Glutamatergic neuron (in vitro differentiated cells): ENCODE measurements at regions not wholly inside any gene's neighbourhood (a gene's known extent, or its start where the extent isn't known, plus 50 kb on each side); places are given as distances from the start of the nearest gene placed in this dataset.

ENCODE experiments used
- DNase-seq: peaks from one replicate; pipeline ENCODE4 v3.0.0; 2022
- H3K27ac Mint-ChIP-seq: one replicate; pipeline ENCODE4 v1.8.0; 2020; ENCODE audit warnings: mild to moderate bottlenecking, mixed read lengths, inconsistent platforms; ENCODE audit not compliant: unreplicated experiment
- H3K27me3 Mint-ChIP-seq: one replicate; pipeline ENCODE4 v1.8.0; 2020; ENCODE audit warnings: mild to moderate bottlenecking, moderate library complexity, mixed read lengths, inconsistent platforms; ENCODE audit not compliant: unreplicated experiment
- H3K36me3 Mint-ChIP-seq: one replicate; pipeline ENCODE4 v1.8.0; 2020; ENCODE audit warnings: mild to moderate bottlenecking, mixed read lengths, inconsistent platforms; ENCODE audit not compliant: unreplicated experiment
- H3K4me1 Mint-ChIP-seq: one replicate; pipeline ENCODE4 v1.8.0; 2020; ENCODE audit warnings: mild to moderate bottlenecking, low read depth, mixed read lengths, inconsistent platforms; ENCODE audit not compliant: unreplicated experiment
- H3K4me3 Mint-ChIP-seq: one replicate; pipeline ENCODE4 v1.8.0; 2020; ENCODE audit warnings: mild to moderate bottlenecking, mixed read lengths, inconsistent platforms; ENCODE audit not compliant: unreplicated experiment
- H3K9me3 Mint-ChIP-seq: one replicate; pipeline ENCODE4 v1.8.0; 2020; ENCODE audit warnings: mild to moderate bottlenecking, moderate library complexity, mixed read lengths, inconsistent platforms; ENCODE audit not compliant: unreplicated experiment
- TF ChIP-seq, protein P1 (sequence below): fragments of 200-600 bp; sonication (generic); IDR thresholded peaks from one replicate; pipeline ENCODE4 v1.5.0; 2021; ENCODE audit not compliant: partially characterized antibody, unreplicated experiment

GRCh38 chr3:81245043-81245442 is 516.4 kb downstream of the GBE1 start:
- Mint-ChIP-seq H3K27me3 (peaks cover 2% of the 10 kb centered on the region), H3K4me3 (no peak overlapping the region), H3K9me3 (no peaks in the 10 kb centered on the region), H3K4me1 (peaks cover 6% of the 10 kb centered on the region), H3K36me3 (no peaks in the 10 kb centered on the region), H3K27ac (no peak overlapping the region)
- no peak for DNase-seq
- TF ChIP-seq, protein P1, sequence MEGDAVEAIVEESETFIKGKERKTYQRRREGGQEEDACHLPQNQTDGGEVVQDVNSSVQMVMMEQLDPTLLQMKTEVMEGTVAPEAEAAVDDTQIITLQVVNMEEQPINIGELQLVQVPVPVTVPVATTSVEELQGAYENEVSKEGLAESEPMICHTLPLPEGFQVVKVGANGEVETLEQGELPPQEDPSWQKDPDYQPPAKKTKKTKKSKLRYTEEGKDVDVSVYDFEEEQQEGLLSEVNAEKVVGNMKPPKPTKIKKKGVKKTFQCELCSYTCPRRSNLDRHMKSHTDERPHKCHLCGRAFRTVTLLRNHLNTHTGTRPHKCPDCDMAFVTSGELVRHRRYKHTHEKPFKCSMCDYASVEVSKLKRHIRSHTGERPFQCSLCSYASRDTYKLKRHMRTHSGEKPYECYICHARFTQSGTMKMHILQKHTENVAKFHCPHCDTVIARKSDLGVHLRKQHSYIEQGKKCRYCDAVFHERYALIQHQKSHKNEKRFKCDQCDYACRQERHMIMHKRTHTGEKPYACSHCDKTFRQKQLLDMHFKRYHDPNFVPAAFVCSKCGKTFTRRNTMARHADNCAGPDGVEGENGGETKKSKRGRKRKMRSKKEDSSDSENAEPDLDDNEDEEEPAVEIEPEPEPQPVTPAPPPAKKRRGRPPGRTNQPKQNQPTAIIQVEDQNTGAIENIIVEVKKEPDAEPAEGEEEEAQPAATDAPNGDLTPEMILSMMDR = no peak

DNA sequence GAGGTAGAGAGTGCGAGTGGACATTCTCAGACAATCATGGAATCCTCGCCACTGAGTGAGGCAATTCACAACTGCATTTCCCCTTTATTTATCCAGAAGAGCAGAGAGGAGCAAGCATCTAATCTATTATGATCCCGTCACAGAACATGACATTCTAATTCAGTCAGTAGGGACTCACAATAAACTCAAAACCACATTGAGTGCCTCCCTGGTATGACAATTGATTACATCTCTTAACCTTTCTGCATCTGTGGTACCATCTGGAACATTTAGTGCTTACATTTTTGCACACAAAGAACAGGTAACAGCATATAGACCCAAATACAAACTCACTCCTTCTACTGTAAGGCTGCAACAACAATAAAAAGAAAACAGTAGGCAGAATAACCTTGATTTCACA is 517.2 kb downstream of the GBE1 start:
- no peak for DNase-seq
- TF ChIP-seq, protein P1 = no peak
- Mint-ChIP-seq H3K27ac (peak overlapping the region; percentile 16), H3K27me3 (peaks cover 2% of the 10 kb centered on the region), H3K4me1 (peaks cover 6% of the 10 kb centered on the region), H3K36me3 (no peaks in the 10 kb centered on the region), H3K4me3 (no peak overlapping the region), H3K9me3 (no peaks in the 10 kb centered on the region)

- no peaks in the 10 kb centered on the region for H3K36me3 Mint-ChIP-seq
- TF ChIP-seq, protein P1 = peak; percentile 54
- peak overlapping the region; percentile 75 for H3K27ac Mint-ChIP-seq
- no peaks in the 10 kb centered on the region for H3K9me3 Mint-ChIP-seq
- H3K4me1 Mint-ChIP-seq = peaks cover 6% of the 10 kb centered on the region
- H3K4me3 Mint-ChIP-seq = no peak overlapping the region
- no peaks in the 10 kb centered on the region for H3K27me3 Mint-ChIP-seq
- DNase-seq = no peak
These were observed 518.6 kb downstream of the GBE1 start for GRCh38 chr3:81242871-81243270.

DNA sequence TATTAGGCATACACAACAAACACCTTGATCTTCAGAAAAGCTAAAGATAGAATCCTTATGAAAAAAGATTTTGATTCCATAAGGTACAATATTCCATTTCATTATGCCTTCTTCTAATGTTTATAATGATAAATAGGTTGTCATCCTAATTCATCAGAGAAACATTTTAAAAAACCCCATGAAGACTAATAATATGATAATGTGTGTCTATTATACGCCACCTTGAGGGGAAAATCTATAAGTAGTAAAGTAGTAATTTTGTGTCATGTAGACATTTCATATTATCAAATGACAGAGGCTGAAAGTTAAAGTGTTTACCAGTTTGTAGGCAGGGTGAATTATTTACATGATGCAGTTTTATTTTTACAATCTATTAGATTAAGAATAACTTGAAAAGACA is 524.3 kb downstream of the GBE1 start:
- Mint-ChIP-seq H3K36me3 (no peaks in the 10 kb centered on the region), H3K27ac (no peak overlapping the region), H3K27me3 (no peaks in the 10 kb centered on the region), H3K4me1 (no peaks in the 10 kb centered on the region), H3K4me3 (no peak overlapping the region), H3K9me3 (no peaks in the 10 kb centered on the region)
- DNase-seq = no peak
- TF ChIP-seq, protein P1 = no peak

- Mint-ChIP-seq H3K4me3 (no peak overlapping the region), H3K9me3 (no peaks in the 10 kb centered on the region), H3K27me3 (no peaks in the 10 kb centered on the region), H3K27ac (no peak overlapping the region), H3K36me3 (no peaks in the 10 kb centered on the region), H3K4me1 (peaks cover 3% of the 10 kb centered on the region)
- no peak for DNase-seq
- TF ChIP-seq, protein P1 = no peak
These were observed 543.4 kb downstream of the GBE1 start for GRCh38 chr3:81218023-81218422.
